Liver (tissue), 8 donors: ENCODE measurements at regions not wholly inside any gene's neighbourhood (a gene's known extent, or its start where the extent isn't known, plus 50 kb on each side); places are given as distances from the start of the nearest gene placed in this dataset.

Experiments used
- DNase-seq: peaks from one replicate; pipeline ENCODE4 v3.0.0-alpha.2; 2017; ENCODE audit warnings: low spot score
- H3K27ac ChIP-seq, 2 donors: one replicate each; pipeline ENCODE4 v1.7.0; 2013; ENCODE audit warnings: inconsistent platforms in 2 of 2, low read length in 2 of 2, control low read depth in 1 of 2, low read depth in 1 of 2, mild to moderate bottlenecking in 1 of 2
- H3K27me3 ChIP-seq, 4 donors: one replicate each; pipeline versions ENCODE4 v1.6.1 to v1.7.0; 2013; ENCODE audit warnings: low read length in 3 of 4, inconsistent platforms in 1 of 4, mild to moderate bottlenecking in 1 of 4, moderate library complexity in 1 of 4; ENCODE audit not compliant: control insufficient read depth in 4 of 4, insufficient read depth in 4 of 4
- H3K36me3 ChIP-seq, 4 donors: one replicate each; pipeline versions ENCODE4 v1.6.1 to v1.7.0; 2013; ENCODE audit warnings: low read length in 3 of 4, mild to moderate bottlenecking in 3 of 4, low read depth in 1 of 4, moderate library complexity in 1 of 4; ENCODE audit not compliant: control insufficient read depth in 4 of 4, insufficient read depth in 3 of 4
- H3K4me1 ChIP-seq, 4 donors: one replicate each; pipeline versions ENCODE4 v1.6.1 to v1.7.0; 2013; ENCODE audit warnings: low read length in 3 of 4, mild to moderate bottlenecking in 3 of 4, moderate library complexity in 1 of 4; ENCODE audit not compliant: control insufficient read depth in 4 of 4, insufficient read depth in 4 of 4
- H3K4me3 ChIP-seq, 3 donors: one replicate each; pipeline versions ENCODE4 v1.6.1 to v1.7.0; 2013; ENCODE audit warnings: low read length in 3 of 3, control low read depth in 1 of 3, low read depth in 1 of 3, mild to moderate bottlenecking in 1 of 3
- H3K9ac ChIP-seq, 2 donors: one replicate each; pipeline ENCODE4 v1.7.0; 2013; ENCODE audit warnings: low read length in 2 of 2, mild to moderate bottlenecking in 2 of 2, moderate library complexity in 2 of 2, control low read depth in 1 of 2, low read depth in 1 of 2
- H3K9me3 ChIP-seq, 4 donors: one replicate each; pipeline versions ENCODE4 v1.6.1 to v1.7.0; 2013; ENCODE audit warnings: low read length in 3 of 4; ENCODE audit not compliant: control insufficient read depth in 4 of 4
- EGR1 ChIP-seq, 2 donors: IDR thresholded peaks; 2 replicates each; pipeline ENCODE4 v1.6.1; 2016 to 2018; ENCODE audit warnings: antibody characterized with exemption in 2 of 2, low read depth in 2 of 2
- FOXA1 ChIP-seq: IDR thresholded peaks from 2 replicates; pipeline ENCODE4 v1.6.1; 2016; ENCODE audit warnings: antibody characterized with exemption
- FOXA2 ChIP-seq: IDR thresholded peaks from 2 replicates; pipeline ENCODE4 v1.6.1; 2016; ENCODE audit warnings: antibody characterized with exemption
- GABPA ChIP-seq, 2 donors: IDR thresholded peaks in 1 of 2; conservative IDR thresholded peaks in 1 of 2; 2 replicates each; pipeline ENCODE4 v1.6.1; 2016; ENCODE audit warnings: antibody characterized with exemption in 2 of 2, mild to moderate bottlenecking in 1 of 2, moderate library complexity in 1 of 2
- HNF4A ChIP-seq, 2 donors: conservative IDR thresholded peaks; 2 replicates each; pipeline ENCODE4 v1.6.1; 2016; ENCODE audit warnings: antibody characterized with exemption in 2 of 2, mild to moderate bottlenecking in 2 of 2
- HNF4G ChIP-seq: IDR thresholded peaks from 2 replicates; pipeline ENCODE4 v1.6.1; 2016; ENCODE audit warnings: antibody characterized with exemption
- JUND ChIP-seq, 2 donors: IDR thresholded peaks; 2 replicates each; pipeline ENCODE4 v1.6.1; 2016; ENCODE audit warnings: antibody characterized with exemption in 2 of 2
- NR2F2 ChIP-seq: IDR thresholded peaks from 2 replicates; pipeline ENCODE4 v1.6.1; 2016; ENCODE audit warnings: antibody characterized with exemption
- RAD21 ChIP-seq, 2 donors: IDR thresholded peaks; 2 replicates each; pipeline ENCODE4 v1.6.1; 2016; ENCODE audit warnings: antibody characterized with exemption in 2 of 2, mild to moderate bottlenecking in 2 of 2
- RXRA ChIP-seq, 2 donors: IDR thresholded peaks; 2 replicates each; pipeline ENCODE4 v1.6.1; 2017 to 2018; ENCODE audit warnings: antibody characterized with exemption in 2 of 2, mild to moderate bottlenecking in 1 of 2
- SP1 ChIP-seq: IDR thresholded peaks from 2 replicates; pipeline ENCODE4 v1.6.1; 2018; ENCODE audit warnings: antibody characterized with exemption, mild to moderate bottlenecking
- TAF1 ChIP-seq: conservative IDR thresholded peaks from 2 replicates; pipeline ENCODE4 v1.6.1; 2016; ENCODE audit warnings: antibody characterized with exemption, mild to moderate bottlenecking
- YY1 ChIP-seq: IDR thresholded peaks from 2 replicates; pipeline ENCODE4 v1.6.1; 2016; ENCODE audit warnings: antibody characterized with exemption, mild to moderate bottlenecking
- WGBS: extraction: QIAGEN DNeasy Blood & Tissue Kit; methylation state at CpG from one replicate; pipeline ENCODE4 v1.1.7; 2013; 5-methylcytosine and 5-hydroxymethylcytosine counted together
- TF ChIP-seq, protein P1 (sequence below): fragments of 150-350 bp; IDR thresholded peaks from 2 replicates; pipeline ENCODE4 v1.5.1; 2017; ENCODE audit warnings: improper control_type of control experiment, low read depth, low read length; ENCODE audit not compliant: missing input control
- TF ChIP-seq, protein P2 (sequence below): IDR thresholded peaks from 2 replicates; pipeline ENCODE4 v1.6.1; 2016; ENCODE audit warnings: antibody characterized with exemption
- TF ChIP-seq, protein P3 (sequence below): IDR thresholded peaks from 2 replicates; pipeline ENCODE4 v1.6.1; 2016; ENCODE audit warnings: antibody characterized with exemption
- TF ChIP-seq, protein P4 (sequence below): IDR thresholded peaks from 2 replicates; pipeline ENCODE4 v1.6.1; 2016; ENCODE audit warnings: antibody characterized with exemption, mild to moderate bottlenecking
- TF ChIP-seq, protein P5 (sequence below): IDR thresholded peaks from 2 replicates; pipeline ENCODE4 v1.6.1; 2016; ENCODE audit warnings: antibody characterized with exemption
- donor health status: healthy.
- donor health status: healthy.
- donor health status: healthy.
- donor health status: healthy.
- donor health status: healthy.

DNA sequence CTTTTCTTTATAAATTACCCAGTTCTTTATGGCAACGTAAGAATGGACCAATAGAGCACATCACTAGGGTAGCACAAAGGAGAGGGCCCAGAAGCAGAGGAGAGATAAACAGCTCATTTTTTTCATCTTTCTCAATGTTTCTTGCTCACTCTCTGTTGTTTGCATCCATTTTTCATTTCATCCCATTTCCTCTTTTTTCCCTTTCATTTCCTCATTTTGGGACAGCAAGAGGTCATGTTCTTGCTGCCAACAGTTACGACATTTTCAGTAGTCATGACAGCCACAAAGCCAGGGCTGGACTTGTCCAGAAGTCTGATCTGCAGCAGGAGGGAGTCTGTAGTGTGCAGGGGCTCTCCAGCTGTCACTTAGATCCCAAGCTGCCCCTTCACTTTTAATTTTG is 52.7 kb upstream of the CYP1B1 start:
- DNase-seq = no peak
- WGBS = 37% methylated on average over 2 of the region's 2 CpGs
- H3K36me3 ChIP-seq = no peaks in the 10 kb centered on the region
- H3K27me3 ChIP-seq = no peaks in the 10 kb centered on the region
- peak overlapping the region; percentile 51 to 54 for H3K27ac ChIP-seq
- H3K9ac ChIP-seq = no peak overlapping the region
- no peaks in the 10 kb centered on the region for H3K9me3 ChIP-seq
- H3K4me1 ChIP-seq = peaks cover 0 to 4% (median under 1%) of the 10 kb centered on the region in 4 donors
- no peak overlapping the region for H3K4me3 ChIP-seq
- TF ChIP-seq FOXA2 (no peak), HNF4G (no peak), GABPA (IDR thresholded peaks at IDR 0.05 in 1 of 2, conservative IDR thresholded peaks at IDR 0.05 in 1 of 2) (no peak), TAF1 (no peak), SP1 (no peak), RXRA (IDR thresholded peaks at IDR 0.05) (peak; percentile 23 to 58), HNF4A (conservative IDR thresholded peaks at IDR 0.05) (peak in 1 of 2 donors; percentile 43), EGR1 (IDR thresholded peaks at IDR 0.05; ENCODE audit: low read depth in 2 of 2) (no peak), RAD21 (IDR thresholded peaks at IDR 0.05) (peak; percentile 30 to 41), JUND (IDR thresholded peaks at IDR 0.05) (no peak), YY1 (peak; percentile 59), NR2F2 (no peak), FOXA1 (no peak)
- TF ChIP-seq, protein P1, sequence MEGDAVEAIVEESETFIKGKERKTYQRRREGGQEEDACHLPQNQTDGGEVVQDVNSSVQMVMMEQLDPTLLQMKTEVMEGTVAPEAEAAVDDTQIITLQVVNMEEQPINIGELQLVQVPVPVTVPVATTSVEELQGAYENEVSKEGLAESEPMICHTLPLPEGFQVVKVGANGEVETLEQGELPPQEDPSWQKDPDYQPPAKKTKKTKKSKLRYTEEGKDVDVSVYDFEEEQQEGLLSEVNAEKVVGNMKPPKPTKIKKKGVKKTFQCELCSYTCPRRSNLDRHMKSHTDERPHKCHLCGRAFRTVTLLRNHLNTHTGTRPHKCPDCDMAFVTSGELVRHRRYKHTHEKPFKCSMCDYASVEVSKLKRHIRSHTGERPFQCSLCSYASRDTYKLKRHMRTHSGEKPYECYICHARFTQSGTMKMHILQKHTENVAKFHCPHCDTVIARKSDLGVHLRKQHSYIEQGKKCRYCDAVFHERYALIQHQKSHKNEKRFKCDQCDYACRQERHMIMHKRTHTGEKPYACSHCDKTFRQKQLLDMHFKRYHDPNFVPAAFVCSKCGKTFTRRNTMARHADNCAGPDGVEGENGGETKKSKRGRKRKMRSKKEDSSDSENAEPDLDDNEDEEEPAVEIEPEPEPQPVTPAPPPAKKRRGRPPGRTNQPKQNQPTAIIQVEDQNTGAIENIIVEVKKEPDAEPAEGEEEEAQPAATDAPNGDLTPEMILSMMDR = no peak
- TF ChIP-seq, protein P2, sequence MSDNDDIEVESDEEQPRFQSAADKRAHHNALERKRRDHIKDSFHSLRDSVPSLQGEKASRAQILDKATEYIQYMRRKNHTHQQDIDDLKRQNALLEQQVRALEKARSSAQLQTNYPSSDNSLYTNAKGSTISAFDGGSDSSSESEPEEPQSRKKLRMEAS = peak; percentile 64
- TF ChIP-seq, protein P3, sequence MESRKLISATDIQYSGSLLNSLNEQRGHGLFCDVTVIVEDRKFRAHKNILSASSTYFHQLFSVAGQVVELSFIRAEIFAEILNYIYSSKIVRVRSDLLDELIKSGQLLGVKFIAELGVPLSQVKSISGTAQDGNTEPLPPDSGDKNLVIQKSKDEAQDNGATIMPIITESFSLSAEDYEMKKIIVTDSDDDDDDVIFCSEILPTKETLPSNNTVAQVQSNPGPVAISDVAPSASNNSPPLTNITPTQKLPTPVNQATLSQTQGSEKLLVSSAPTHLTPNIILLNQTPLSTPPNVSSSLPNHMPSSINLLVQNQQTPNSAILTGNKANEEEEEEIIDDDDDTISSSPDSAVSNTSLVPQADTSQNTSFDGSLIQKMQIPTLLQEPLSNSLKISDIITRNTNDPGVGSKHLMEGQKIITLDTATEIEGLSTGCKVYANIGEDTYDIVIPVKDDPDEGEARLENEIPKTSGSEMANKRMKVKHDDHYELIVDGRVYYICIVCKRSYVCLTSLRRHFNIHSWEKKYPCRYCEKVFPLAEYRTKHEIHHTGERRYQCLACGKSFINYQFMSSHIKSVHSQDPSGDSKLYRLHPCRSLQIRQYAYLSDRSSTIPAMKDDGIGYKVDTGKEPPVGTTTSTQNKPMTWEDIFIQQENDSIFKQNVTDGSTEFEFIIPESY = no peak
- TF ChIP-seq, protein P4, sequence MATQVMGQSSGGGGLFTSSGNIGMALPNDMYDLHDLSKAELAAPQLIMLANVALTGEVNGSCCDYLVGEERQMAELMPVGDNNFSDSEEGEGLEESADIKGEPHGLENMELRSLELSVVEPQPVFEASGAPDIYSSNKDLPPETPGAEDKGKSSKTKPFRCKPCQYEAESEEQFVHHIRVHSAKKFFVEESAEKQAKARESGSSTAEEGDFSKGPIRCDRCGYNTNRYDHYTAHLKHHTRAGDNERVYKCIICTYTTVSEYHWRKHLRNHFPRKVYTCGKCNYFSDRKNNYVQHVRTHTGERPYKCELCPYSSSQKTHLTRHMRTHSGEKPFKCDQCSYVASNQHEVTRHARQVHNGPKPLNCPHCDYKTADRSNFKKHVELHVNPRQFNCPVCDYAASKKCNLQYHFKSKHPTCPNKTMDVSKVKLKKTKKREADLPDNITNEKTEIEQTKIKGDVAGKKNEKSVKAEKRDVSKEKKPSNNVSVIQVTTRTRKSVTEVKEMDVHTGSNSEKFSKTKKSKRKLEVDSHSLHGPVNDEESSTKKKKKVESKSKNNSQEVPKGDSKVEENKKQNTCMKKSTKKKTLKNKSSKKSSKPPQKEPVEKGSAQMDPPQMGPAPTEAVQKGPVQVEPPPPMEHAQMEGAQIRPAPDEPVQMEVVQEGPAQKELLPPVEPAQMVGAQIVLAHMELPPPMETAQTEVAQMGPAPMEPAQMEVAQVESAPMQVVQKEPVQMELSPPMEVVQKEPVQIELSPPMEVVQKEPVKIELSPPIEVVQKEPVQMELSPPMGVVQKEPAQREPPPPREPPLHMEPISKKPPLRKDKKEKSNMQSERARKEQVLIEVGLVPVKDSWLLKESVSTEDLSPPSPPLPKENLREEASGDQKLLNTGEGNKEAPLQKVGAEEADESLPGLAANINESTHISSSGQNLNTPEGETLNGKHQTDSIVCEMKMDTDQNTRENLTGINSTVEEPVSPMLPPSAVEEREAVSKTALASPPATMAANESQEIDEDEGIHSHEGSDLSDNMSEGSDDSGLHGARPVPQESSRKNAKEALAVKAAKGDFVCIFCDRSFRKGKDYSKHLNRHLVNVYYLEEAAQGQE = no peak
- TF ChIP-seq, protein P5, sequence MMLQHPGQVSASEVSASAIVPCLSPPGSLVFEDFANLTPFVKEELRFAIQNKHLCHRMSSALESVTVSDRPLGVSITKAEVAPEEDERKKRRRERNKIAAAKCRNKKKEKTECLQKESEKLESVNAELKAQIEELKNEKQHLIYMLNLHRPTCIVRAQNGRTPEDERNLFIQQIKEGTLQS = no peak
